ENCODE measurements at regions not wholly inside any gene's neighbourhood (a gene's known extent, or its start where the extent isn't known, plus 50 kb on each side); places are given as distances from the start of the nearest gene placed in this dataset.
A peak's percentile ranks its signal among the peaks of the same experiment; 100 is the strongest.

- no peak for DNase-seq
Measured at GRCh38 chr12:111074559-111074958, 154.2 kb upstream of the MYL2 start.

GRCh38 chr12:111073370-111073769, 153.0 kb upstream of the MYL2 start:
- no peak for DNase-seq

GRCh38 chr12:111072299-111072698, 151.9 kb upstream of the MYL2 start:
- DNase-seq, result no peak

- DNase-seq, result no peak
Measured at GRCh38 chr12:111069886-111070285, 149.5 kb upstream of the MYL2 start.

DNA sequence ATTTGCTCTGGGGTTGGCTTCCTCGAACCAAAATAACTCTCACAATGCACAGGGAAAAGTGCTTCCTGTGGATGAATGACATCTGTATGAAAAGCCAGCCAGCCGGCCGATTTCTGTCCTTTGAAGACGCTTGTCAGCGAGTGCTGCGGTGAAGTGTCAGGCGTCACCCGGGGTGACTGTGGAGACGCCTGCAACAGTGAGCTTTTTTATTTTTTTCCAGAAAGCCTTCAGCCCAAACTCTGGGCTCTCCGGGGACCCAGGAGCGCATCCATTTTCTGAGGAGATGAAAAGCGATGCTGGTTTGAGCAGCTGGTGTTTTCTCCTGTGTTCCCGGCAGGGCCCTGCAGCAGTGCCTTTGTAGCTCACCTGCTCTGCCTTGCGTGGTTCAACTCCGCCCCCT, 147.9 kb upstream of the MYL2 start:
- no peak for DNase-seq

- DNase-seq, result no peak
Measured at GRCh38 chr12:111067498-111067897, 147.1 kb upstream of the MYL2 start.

DNA sequence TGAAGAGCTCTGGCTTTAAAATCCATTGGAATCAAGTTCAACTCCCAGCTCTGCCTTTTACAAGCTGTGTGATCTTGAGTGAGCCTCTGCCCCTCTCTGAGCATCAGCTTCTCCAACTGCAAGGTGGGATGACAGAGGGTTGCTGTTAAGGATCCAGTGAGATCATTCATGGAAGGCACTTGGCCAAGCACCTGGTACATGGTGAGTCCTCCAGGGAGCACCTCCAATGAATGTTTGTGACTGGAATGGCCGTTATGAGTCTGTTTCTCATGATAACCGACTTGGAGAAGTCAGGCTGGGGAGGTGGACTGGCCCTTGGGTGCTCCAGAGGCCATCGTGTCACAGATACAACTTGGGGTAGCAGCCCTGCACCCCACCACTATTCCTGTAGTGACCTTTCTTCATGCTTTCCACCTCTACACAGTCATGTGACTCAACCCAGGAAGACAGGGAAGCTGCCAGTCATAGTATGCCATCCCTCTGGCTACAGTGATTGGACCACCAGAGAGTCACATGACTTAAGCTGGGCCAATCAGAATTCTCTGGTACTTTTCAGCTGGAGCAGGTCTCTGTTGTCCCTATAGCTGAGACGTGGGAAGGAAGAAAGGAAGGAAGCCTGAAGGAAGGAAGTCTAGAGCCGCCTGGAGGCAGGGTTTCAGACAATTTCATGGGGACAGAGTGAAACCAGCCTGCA, 146.5 kb upstream of the MYL2 start:
- no peak for DNase-seq

- DNase-seq, result no peak
Measured at GRCh38 chr12:111064982-111065381, 144.6 kb upstream of the MYL2 start.

DNA sequence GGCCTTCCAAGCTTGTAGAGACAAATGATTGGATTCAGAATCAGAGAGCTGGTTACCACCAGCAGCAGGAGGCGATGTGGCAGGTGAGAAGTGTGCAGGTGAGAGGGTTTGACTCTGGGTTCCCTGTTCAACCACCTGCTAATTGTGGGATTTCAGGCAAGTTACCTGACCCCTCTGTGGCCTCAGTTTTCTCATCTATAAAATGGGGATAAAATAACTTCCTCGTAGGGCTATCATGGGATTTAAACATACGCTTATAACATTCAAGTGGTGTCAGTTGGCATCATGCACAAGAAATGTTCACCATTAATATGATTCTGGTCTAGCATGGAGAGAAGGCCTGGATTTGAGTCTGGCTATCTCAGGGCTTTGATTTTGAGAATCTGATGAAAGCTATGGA, 143.8 kb upstream of the MYL2 start:
- no peak for DNase-seq

DNA sequence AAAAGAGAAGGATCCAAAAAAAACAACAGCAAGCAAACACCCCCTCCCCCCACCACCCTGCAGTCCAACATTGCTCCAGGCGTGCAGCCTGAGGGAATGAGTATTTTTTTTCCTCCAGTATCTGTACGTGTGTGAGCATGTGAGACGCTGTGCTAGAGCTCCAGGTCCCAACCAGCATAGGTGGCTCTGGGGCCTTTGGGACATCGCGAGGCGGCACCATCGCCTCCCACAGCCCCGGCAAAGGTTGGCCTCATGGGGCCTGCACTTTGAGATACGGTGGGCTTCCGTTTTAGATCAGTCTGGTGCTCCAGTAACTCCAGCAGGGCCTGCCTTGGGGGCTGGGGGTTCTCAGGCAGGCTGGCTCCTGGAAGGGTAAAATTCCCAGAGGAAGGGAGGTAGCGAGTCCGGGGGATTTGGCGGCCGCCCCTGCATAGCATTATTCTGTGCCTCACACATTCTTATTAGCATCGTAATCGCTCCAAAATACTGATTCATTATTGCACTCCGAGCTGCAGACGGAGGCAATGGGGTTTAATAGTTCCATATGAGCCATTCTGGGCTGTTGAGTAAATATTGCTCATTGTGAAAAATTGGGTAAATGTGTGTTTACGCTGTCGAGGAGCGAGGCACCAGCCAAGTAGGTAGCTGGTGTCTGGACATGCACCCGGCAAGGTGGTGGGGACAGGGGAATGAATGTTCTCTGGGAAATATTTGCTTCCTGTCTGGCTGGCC, 143.1 kb upstream of the MYL2 start:
- DNase-seq, result peak; percentile 44

DNA sequence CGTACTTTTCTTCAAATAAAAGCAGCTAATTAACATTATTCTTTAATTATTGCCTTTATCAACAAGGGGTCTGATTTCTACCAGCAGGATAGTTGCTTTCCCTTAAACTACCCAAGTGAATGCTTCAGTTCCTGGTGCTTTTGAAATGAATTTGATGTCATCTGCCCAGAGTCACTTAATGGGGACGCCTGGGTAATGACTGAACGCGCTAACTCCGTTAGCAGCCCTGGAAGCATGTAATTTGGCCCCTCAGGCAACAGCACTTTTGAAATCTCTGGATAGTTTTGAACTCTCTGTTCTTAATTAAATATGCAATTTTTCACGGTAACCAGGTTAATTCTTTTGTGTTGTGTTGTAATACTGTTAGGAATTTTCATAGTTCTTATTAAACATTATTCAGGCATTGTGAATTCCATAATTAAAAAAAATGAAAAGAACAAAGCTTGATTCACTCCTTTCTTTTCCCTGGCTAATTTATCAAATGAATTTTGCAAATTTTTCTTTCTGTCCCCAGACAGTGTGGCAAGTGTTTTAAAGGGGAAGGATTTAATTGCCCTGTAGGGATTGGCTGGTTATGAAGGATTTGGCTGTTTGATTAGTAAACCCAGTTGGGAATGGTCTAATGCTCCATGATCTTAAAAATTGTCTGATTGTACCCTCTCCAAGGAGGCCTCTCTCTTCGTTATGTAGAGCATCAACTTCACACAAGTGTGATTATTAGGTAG, 137.5 kb upstream of the MYL2 start:
- no peak for DNase-seq

GRCh38 chr12:111056618-111057521, 136.5 kb upstream of the MYL2 start:
- no peak for DNase-seq

DNA sequence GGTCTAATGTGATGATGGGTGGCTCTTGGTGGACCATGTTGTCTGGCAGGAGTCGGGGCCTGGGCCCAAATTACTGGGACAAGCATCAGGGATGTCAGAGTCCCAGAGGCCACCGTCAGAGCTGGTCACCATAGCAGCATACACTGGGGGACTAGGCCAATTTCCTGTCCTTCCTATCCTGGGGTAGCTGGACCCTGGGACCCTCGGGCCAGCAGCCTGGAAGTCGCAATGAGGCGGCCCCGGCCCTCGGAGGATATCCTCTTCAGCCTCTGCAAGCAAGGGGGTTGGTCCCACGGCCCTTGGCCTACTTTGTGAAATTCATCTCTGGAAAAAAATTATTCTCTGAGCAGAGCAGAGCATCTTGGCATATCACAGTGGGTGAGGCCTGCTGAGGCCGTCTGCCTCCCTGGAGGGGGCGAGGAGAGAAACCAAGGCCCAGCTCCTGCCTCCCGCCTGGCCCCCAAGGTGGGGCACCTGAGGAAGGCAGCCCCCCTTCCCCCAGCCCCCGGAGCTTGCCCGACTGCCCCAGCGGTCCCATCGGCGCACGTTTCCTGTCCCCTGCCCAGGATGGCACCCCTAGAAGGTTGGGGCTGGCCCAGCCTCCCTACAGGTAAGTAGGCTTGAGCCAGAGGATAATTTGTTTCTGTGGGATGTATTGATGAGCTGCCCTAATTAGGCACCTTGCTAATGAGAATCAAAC, 135.0 kb upstream of the MYL2 start:
- no peak for DNase-seq

- no peak for DNase-seq
Measured at GRCh38 chr12:111048991-111049390, 128.6 kb upstream of the MYL2 start.

DNA sequence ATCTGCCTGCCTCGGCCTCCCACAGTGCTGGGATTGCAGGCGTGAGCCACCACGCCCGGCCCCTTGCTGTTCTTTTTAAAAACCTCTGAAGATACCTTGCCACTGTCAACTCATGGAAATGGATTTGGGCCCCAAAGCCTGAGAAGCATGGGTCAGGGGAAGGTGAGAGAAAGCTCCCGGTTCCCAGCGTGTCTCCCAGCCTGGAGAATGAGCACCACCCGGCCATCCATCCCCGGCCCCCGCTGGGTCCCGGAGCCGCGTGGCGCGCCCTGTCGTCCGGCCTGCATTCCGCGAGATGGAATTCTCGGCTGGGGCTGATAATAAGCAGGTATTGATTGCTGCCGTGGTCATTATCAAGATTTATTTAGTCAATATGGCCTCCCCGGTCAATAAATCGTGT, 126.5 kb upstream of the MYL2 start:
- no peak for DNase-seq

- DNase-seq, result no peak
Measured at GRCh38 chr12:111045941-111046340, 125.6 kb upstream of the MYL2 start.

- DNase-seq, result no peak
Measured at GRCh38 chr12:111041091-111041490, 120.7 kb upstream of the MYL2 start.

GRCh38 chr12:111040690-111041089, 120.3 kb upstream of the MYL2 start:
- no peak for DNase-seq

- no peak for DNase-seq
Measured at GRCh38 chr12:111038941-111039340, 118.6 kb upstream of the MYL2 start.

DNA sequence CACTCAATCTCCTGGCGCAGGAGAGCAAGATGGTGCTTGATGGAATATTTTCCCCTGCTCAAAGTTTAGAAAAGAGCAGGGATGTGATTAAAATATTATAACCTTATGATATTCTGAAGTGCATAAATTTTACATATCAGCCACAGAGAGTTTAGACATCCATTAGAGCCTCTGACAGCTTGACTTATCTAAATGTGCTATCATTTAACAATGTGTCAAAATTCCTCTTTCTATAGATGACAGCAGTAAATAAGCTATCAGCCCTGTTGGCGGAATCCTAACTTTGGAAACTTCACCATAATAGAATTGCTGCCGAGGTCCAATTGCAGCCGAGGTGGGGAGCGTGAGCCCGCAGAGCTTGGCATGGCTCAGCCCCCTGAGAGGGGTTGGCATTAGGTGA, 117.7 kb upstream of the MYL2 start:
- no peak for DNase-seq

GRCh38 chr12:111037047-111037446, 116.7 kb upstream of the MYL2 start:
- no peak for DNase-seq

DNA sequence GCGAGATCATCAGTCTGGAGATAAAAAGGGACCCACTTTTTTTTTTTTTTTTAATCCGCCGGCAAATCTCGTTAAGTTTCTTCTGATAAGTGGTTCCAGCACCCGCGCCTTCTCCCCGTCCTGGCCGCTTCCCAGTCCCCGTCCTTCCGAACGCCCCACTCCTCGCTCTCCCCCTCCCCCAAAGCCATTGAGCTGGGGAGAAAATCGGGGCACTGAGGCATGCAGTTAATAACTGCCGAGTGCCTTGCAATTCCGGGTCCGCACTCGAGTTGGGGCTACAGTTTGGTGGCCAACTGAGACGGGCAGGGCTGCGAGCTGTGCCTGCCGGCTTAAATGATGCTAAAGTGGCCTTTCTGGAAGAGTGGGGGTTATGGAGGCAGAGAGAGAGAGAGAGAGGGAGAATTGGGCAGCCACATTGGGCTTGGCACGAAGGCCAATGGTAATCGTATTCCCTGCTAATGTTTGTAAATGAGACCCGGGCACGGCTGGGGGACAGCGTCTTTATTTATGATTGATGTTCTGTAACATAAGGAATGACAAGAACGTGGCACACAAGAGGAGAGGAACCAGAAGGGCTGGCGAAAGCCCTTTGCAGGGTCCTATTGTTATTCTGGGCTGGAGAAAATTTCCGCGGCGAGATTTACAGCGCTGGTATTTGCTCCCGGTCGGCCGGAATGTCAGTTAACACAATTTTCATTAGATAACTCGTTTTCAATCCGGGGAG, 115.4 kb upstream of the MYL2 start:
- DNase-seq, result no peak
